K562 (cell line): ENCODE measurements at regions not wholly inside any gene's neighbourhood (a gene's known extent, or its start where the extent isn't known, plus 50 kb on each side); places are given as distances from the start of the nearest gene placed in this dataset.

Experiments used
- AFF1 ChIP-seq, 2 experiments: fragments of 450-650 bp; IDR thresholded peaks; 2 replicates each; pipeline ENCODE4 v1.6.1; 2018; ENCODE audit warnings: mild to moderate bottlenecking in 2 of 2, low read depth in 1 of 2; ENCODE audit not compliant: partially characterized antibody in 2 of 2
- HMGN3 ChIP-seq: IDR thresholded peaks from 2 replicates; pipeline ENCODE4 v1.6.1; 2011; ENCODE audit warnings: borderline replicate concordance, low read depth, mild to moderate bottlenecking, mixed read lengths, low read length; ENCODE audit not compliant: insufficient read length; ENCODE audit errors: extremely low read depth
- IFI16 ChIP-seq: fragments of 250-450 bp; sonication (Bioruptor Pico); IDR thresholded peaks from 2 replicates; pipeline ENCODE4 v2.1.2; 2022; ENCODE audit warnings: mild to moderate bottlenecking, inconsistent platforms
- IRF2 ChIP-seq: sonication (generic); formaldehyde crosslinking; IDR thresholded peaks from 2 replicates; pipeline ENCODE4 v1.8.1; 2022; ENCODE audit warnings: mild to moderate bottlenecking, missing genetic modification reagents
- L3MBTL2 ChIP-seq: fragments of 450-650 bp; IDR thresholded peaks from 2 replicates; pipeline ENCODE4 v1.6.1; 2016; ENCODE audit warnings: mild to moderate bottlenecking, moderate library complexity
- MBD2 ChIP-seq: sonication (generic); IDR thresholded peaks from 2 replicates; pipeline ENCODE4 v1.6.1; 2016; ENCODE audit warnings: low read depth, borderline replicate concordance
- MYBL2 ChIP-seq, 2 experiments: fragments of 450-650 bp in 1 of 2; sonication (generic) in 1 of 2; formaldehyde crosslinking in 1 of 2; IDR thresholded peaks; 2 replicates each; pipeline versions ENCODE4 v1.6.1 to v1.8.1; 2017 to 2022; ENCODE audit warnings: borderline replicate concordance in 1 of 2, inconsistent platforms in 1 of 2, low read depth in 1 of 2, mild to moderate bottlenecking in 1 of 2, missing genetic modification reagents in 1 of 2, moderate library complexity in 1 of 2
- POLR2AphosphoS5 ChIP-seq: IDR thresholded peaks from 2 replicates; pipeline ENCODE4 v1.6.1; 2011; ENCODE audit warnings: mild to moderate bottlenecking, low read depth, low read length, moderate library complexity; ENCODE audit not compliant: control insufficient read depth, insufficient read depth
- POLR2H ChIP-seq: IDR thresholded peaks from 2 replicates; pipeline ENCODE4 v1.6.1; 2016; ENCODE audit warnings: missing genetic modification characterization, low read depth, mild to moderate bottlenecking, control low read depth, missing compliant biosample characterization, moderate library complexity
- RNF2 ChIP-seq: sonication (generic); IDR thresholded peaks from 2 replicates; pipeline ENCODE4 v1.6.1; 2016
- SMAD4 ChIP-seq: fragments of 250-450 bp; sonication (Bioruptor Pico); conservative IDR thresholded peaks from 2 replicates; pipeline ENCODE4 v1.8.0; 2021; ENCODE audit warnings: inconsistent platforms, mild to moderate bottlenecking, moderate library complexity
- SOX6 ChIP-seq: fragments of 450-650 bp; IDR thresholded peaks from 2 replicates; pipeline ENCODE4 v1.6.1; 2014; ENCODE audit warnings: mild to moderate bottlenecking
- SP2 ChIP-seq: IDR thresholded peaks from 2 replicates; pipeline ENCODE4 v1.6.1; 2011; ENCODE audit warnings: mild to moderate bottlenecking, low read depth, low read length, moderate library complexity; ENCODE audit not compliant: poor library complexity, severe bottlenecking; ENCODE audit errors: extremely low read depth
- TAF7 ChIP-seq: fragments of 450-650 bp; IDR thresholded peaks from 2 replicates; pipeline ENCODE4 v1.6.1; 2016; ENCODE audit warnings: missing genetic modification characterization, missing compliant biosample characterization
- XRCC5 ChIP-seq: fragments of 200-400 bp; formaldehyde crosslinking; IDR thresholded peaks from 2 replicates; pipeline ENCODE4 v1.6.1; 2017; ENCODE audit warnings: low read depth, mild to moderate bottlenecking, low read length
- ZNF507 ChIP-seq: conservative IDR thresholded peaks from 2 replicates; pipeline ENCODE4 v1.6.1; 2017; ENCODE audit warnings: missing genetic modification characterization, missing compliant biosample characterization
- TF ChIP-seq, protein P1 (sequence below): fragments of 450-650 bp; formaldehyde crosslinking; IDR thresholded peaks from 2 replicates; pipeline ENCODE4 v1.4.0; 2020; ENCODE audit warnings: mild to moderate bottlenecking
- TF ChIP-seq, protein P2 (sequence below), 2 experiments: IDR thresholded peaks; 2 replicates each; pipeline ENCODE4 v1.6.1; 2011; ENCODE audit warnings: borderline replicate concordance in 1 of 2, control low read depth in 1 of 2, low read depth in 1 of 2, low read length in 1 of 2, mild to moderate bottlenecking in 1 of 2, mixed read lengths in 1 of 2, moderate library complexity in 1 of 2; ENCODE audit not compliant: insufficient read depth in 1 of 2, insufficient read length in 1 of 2, poor library complexity in 1 of 2, severe bottlenecking in 1 of 2; ENCODE audit errors: extremely low read depth in 1 of 2

GRCh38 chr7:7099584-7100014 lies 82.7 kb upstream of the C1GALT1 start (continued):
- peak; percentile 65 for TF ChIP-seq POLR2AphosphoS5
- no peak for TF ChIP-seq HMGN3
- TF ChIP-seq SOX6: peak; percentile 89
- TF ChIP-seq, protein P1, sequence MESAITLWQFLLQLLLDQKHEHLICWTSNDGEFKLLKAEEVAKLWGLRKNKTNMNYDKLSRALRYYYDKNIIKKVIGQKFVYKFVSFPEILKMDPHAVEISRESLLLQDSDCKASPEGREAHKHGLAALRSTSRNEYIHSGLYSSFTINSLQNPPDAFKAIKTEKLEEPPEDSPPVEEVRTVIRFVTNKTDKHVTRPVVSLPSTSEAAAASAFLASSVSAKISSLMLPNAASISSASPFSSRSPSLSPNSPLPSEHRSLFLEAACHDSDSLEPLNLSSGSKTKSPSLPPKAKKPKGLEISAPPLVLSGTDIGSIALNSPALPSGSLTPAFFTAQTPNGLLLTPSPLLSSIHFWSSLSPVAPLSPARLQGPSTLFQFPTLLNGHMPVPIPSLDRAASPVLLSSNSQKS (CRISPR knock-in tag): no peak
- no peak for TF ChIP-seq POLR2H (tag)
- no peak for TF ChIP-seq RNF2
- no peak for TF ChIP-seq IFI16
- TF ChIP-seq IRF2 (CRISPR knock-in tag): no peak
- no peak for TF ChIP-seq ZNF507 (tag)
- 0 out of 2 replicates have a peak, but pooled peaks have one; percentile 21 for TF ChIP-seq L3MBTL2
- no peak for TF ChIP-seq MBD2
- TF ChIP-seq, protein P2, sequence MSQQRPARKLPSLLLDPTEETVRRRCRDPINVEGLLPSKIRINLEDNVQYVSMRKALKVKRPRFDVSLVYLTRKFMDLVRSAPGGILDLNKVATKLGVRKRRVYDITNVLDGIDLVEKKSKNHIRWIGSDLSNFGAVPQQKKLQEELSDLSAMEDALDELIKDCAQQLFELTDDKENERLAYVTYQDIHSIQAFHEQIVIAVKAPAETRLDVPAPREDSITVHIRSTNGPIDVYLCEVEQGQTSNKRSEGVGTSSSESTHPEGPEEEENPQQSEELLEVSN (IDR thresholded peaks at IDR 0.05; ENCODE audit: borderline replicate concordance in 1 of 2, extremely low read depth in 1 of 2, insufficient read depth in 1 of 2, insufficient read length in 1 of 2, low read depth in 1 of 2, low read length in 1 of 2, poor library complexity in 1 of 2, severe bottlenecking in 1 of 2): no peak
- TF ChIP-seq TAF7 (tag): no peak
- TF ChIP-seq XRCC5: no peak
- no peak for TF ChIP-seq MYBL2 (IDR thresholded peaks at IDR 0.05; ENCODE audit: low read depth)
- no peak for TF ChIP-seq MYBL2 (CRISPR knock-in tag; IDR thresholded peaks at IDR 0.05; ENCODE audit: borderline replicate concordance)
- TF ChIP-seq AFF1 (IDR thresholded peaks at IDR 0.05; ENCODE audit: low read depth in 1 of 2, partially characterized antibody in 2 of 2): peak in 1 of 2 experiments; percentile 25
- TF ChIP-seq SP2: no peak
- peak; percentile 56; the same call in 1 of the 2 replicates for TF ChIP-seq SMAD4
